Vagina (tissue), 2 donors: ENCODE measurements at regions not wholly inside any gene's neighbourhood (a gene's known extent, or its start where the extent isn't known, plus 50 kb on each side); places are given as distances from the start of the nearest gene placed in this dataset.

Experiments used
- CTCF ChIP-seq, 3 experiments: fragments of 450-650 bp in 2 of 3; fragments of 200-600 bp in 1 of 3; sonication (generic) in 1 of 3; IDR thresholded peaks; one replicate each; pipeline ENCODE4 v1.5.1; 2017 to 2019; ENCODE audit warnings: antibody characterized with exemption in 3 of 3, mild to moderate bottlenecking in 2 of 3, moderate library complexity in 2 of 3
- POLR2A ChIP-seq, 2 donors: fragments of 450-650 bp; IDR thresholded peaks; one replicate each; pipeline ENCODE4 v1.6.1; 2017; ENCODE audit warnings: antibody characterized with exemption in 2 of 2, mild to moderate bottlenecking in 2 of 2, moderate library complexity in 2 of 2

- TF ChIP-seq CTCF (IDR thresholded peaks at IDR 0.05) = no peak
- TF ChIP-seq POLR2A (IDR thresholded peaks at IDR 0.05) = no peak
These were observed 782.2 kb upstream of the LCORL start for GRCh38 chr4:18803781-18804180.
